HL-60 (cell line): ENCODE measurements at regions not wholly inside any gene's neighbourhood (a gene's known extent, or its start where the extent isn't known, plus 50 kb on each side); places are given as distances from the start of the nearest gene placed in this dataset.

Source experiments
- CTCF ChIP-seq: IDR thresholded peaks from one replicate; pipeline ENCODE4 v1.5.1; 2011; ENCODE audit warnings: low read length, control low read depth, inconsistent platforms; ENCODE audit not compliant: insufficient read depth
- GABPA ChIP-seq: IDR thresholded peaks from 2 replicates; pipeline ENCODE4 v1.6.1; 2012; ENCODE audit warnings: low read depth
- POLR2AphosphoS5 ChIP-seq: IDR thresholded peaks from 2 replicates; pipeline ENCODE4 v1.6.1; 2012; ENCODE audit warnings: low read depth
- REST ChIP-seq: IDR thresholded peaks from 2 replicates; pipeline ENCODE4 v1.6.1; 2012; ENCODE audit warnings: low read depth; ENCODE audit not compliant: insufficient replicate concordance
- SPI1 ChIP-seq: IDR thresholded peaks from 2 replicates; pipeline ENCODE4 v1.6.1; 2012; ENCODE audit warnings: low read depth, mild to moderate bottlenecking, borderline replicate concordance

GRCh38 chr19:30090476-30090875 lies 148.4 kb downstream of the URI1 start:
- TF ChIP-seq CTCF (no peak), GABPA (no peak), POLR2AphosphoS5 (no peak), REST (no peak), SPI1 (no peak)
